ENCODE measurements at regions not wholly inside any gene's neighbourhood (a gene's known extent, or its start where the extent isn't known, plus 50 kb on each side); places are given as distances from the start of the nearest gene placed in this dataset.

DNA sequence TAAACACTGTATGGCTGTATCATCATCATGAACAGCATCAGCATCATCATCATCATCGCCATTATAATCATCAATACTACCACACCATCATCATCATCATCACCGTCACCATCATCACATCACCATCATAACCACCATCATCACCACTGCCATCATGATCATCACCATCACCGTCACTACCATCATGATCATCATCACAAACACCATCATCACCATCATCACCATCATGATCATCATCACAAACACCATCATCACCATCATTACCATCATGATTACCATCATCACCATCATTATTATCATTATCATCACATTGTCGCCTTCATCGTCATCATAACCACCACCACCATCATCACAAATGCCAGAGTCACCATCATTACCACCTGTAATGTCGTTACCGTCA lies 1196.9 kb downstream of the NLGN4X start:
- no peaks in the 10 kb centered on the region for H3K27me3 ChIP-seq (ENCODE audit: insufficient read depth)
- DNase-seq, result no peak
- 11% methylated on average over 7 of the region's 7 CpGs for WGBS (ENCODE audit: low lambda C conversion rate)
- no peaks in the 10 kb centered on the region for H3K9me2 ChIP-seq
- no peak overlapping the region for H2AFZ ChIP-seq (ENCODE audit: low read depth)
- H3K79me2 ChIP-seq (ENCODE audit: insufficient read depth), result no peaks in the 10 kb centered on the region
- no peaks in the 10 kb centered on the region for H3K36me3 ChIP-seq (replicated peaks in 1 of 2; ENCODE audit: control insufficient read depth in 1 of 2, insufficient read depth in 2 of 2, low read length in 1 of 2)
- no peaks in the 10 kb centered on the region for H3F3A ChIP-seq (replicated peaks; ENCODE audit: insufficient read depth)
- no peaks in the 10 kb centered on the region for H3K9me3 ChIP-seq
- ChIA-PET POLR2A (no interaction called here), CTCF (no interaction called here)
- no peak overlapping the region for H3K27ac ChIP-seq (ENCODE audit: low read depth in 2 of 2, low read length in 1 of 2)
- H3K4me2 ChIP-seq, result no peak overlapping the region
- TF ChIP-seq, protein P1, sequence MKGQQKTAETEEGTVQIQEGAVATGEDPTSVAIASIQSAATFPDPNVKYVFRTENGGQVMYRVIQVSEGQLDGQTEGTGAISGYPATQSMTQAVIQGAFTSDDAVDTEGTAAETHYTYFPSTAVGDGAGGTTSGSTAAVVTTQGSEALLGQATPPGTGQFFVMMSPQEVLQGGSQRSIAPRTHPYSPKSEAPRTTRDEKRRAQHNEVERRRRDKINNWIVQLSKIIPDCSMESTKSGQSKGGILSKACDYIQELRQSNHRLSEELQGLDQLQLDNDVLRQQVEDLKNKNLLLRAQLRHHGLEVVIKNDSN (IDR thresholded peaks at IDR 0.05; ENCODE audit: borderline replicate concordance, low read depth), result no peak
- no peak for TF ChIP-seq CHD2 (IDR thresholded peaks at IDR 0.05; ENCODE audit: low read length, partially characterized antibody)
- no peak for TF ChIP-seq EP300 (IDR thresholded peaks at IDR 0.05; ENCODE audit: borderline replicate concordance in 1 of 2, low read depth in 1 of 2, low read length in 1 of 2)
- TF ChIP-seq SIN3A (IDR thresholded peaks at IDR 0.05; ENCODE audit: borderline replicate concordance, low read depth, low read length), result no peak
- TF ChIP-seq RXRA (IDR thresholded peaks at IDR 0.05; ENCODE audit: borderline replicate concordance, low read depth), result no peak
- no peak for TF ChIP-seq RCOR1 (IDR thresholded peaks at IDR 0.05; ENCODE audit: low read length)
- no peak for TF ChIP-seq SMC3 (IDR thresholded peaks at IDR 0.05; ENCODE audit: low read depth, low read length)
- TF ChIP-seq, protein P2, sequence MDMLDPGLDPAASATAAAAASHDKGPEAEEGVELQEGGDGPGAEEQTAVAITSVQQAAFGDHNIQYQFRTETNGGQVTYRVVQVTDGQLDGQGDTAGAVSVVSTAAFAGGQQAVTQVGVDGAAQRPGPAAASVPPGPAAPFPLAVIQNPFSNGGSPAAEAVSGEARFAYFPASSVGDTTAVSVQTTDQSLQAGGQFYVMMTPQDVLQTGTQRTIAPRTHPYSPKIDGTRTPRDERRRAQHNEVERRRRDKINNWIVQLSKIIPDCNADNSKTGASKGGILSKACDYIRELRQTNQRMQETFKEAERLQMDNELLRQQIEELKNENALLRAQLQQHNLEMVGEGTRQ (IDR thresholded peaks at IDR 0.05; ENCODE audit: borderline replicate concordance, low read depth, low read length), result no peak
- no peak overlapping the region for H3K9ac ChIP-seq
- no peak overlapping the region for H3K4me3 ChIP-seq (ENCODE audit: low read depth in 2 of 2, low read length in 1 of 2)
- H3K4me1 ChIP-seq (ENCODE audit: control insufficient read depth in 1 of 2, insufficient read depth in 2 of 2, low read depth in 1 of 2, low read length in 1 of 2), result no peaks in the 10 kb centered on the region
- H4K20me1 ChIP-seq (ENCODE audit: insufficient read depth), result no peaks in the 10 kb centered on the region

DNA sequence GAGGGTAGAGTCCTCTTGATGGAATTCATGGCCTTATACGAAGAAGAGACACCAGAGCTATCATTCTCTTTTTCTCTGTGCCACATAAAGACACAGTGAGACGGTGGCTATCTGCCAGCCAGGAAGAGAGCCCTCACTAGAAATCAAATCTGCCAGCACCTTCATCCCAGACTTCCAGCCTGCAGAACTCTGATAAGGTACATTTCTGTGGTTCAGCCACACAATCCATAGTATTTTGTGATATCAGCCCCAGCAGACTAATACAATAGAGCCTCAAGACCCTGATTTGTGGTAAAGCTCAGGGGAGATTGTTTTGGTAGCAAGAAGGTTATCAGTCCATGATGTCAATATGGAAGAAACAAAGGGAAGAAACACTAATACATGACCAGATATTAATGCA lies 1213.2 kb downstream of the NLGN4X start:
- no peak for DNase-seq
- Histone ChIP-seq H3K79me2 (ENCODE audit: insufficient read depth) (no peaks in the 10 kb centered on the region), H3K27me3 (ENCODE audit: insufficient read depth) (no peaks in the 10 kb centered on the region), H3K4me2 (no peak overlapping the region), H3K27ac (ENCODE audit: low read depth in 2 of 2, low read length in 1 of 2) (no peak overlapping the region), H3K4me3 (ENCODE audit: low read depth in 2 of 2, low read length in 1 of 2) (no peak overlapping the region), H3F3A (replicated peaks; ENCODE audit: insufficient read depth) (no peaks in the 10 kb centered on the region), H3K36me3 (replicated peaks in 1 of 2; ENCODE audit: control insufficient read depth in 1 of 2, insufficient read depth in 2 of 2, low read length in 1 of 2) (no peaks in the 10 kb centered on the region), H2AFZ (ENCODE audit: low read depth) (no peak overlapping the region), H3K9me2 (no peaks in the 10 kb centered on the region), H3K9ac (no peak overlapping the region), H4K20me1 (ENCODE audit: insufficient read depth) (no peaks in the 10 kb centered on the region), H3K9me3 (no peaks in the 10 kb centered on the region), H3K4me1 (ENCODE audit: control insufficient read depth in 1 of 2, insufficient read depth in 2 of 2, low read depth in 1 of 2, low read length in 1 of 2) (no peaks in the 10 kb centered on the region)
- CTCF ChIA-PET, result no interaction called here
- WGBS (ENCODE audit: low lambda C conversion rate), result 11% methylated on average over 2 of the region's 2 CpGs
- POLR2A ChIA-PET, result no interaction called here
- TF ChIP-seq GABPA (IDR thresholded peaks at IDR 0.05; ENCODE audit: low read depth) (no peak), YY1 (IDR thresholded peaks at IDR 0.05; ENCODE audit: low read depth) (no peak), FOSL2 (IDR thresholded peaks at IDR 0.05; ENCODE audit: borderline replicate concordance, low read depth) (no peak), FOXM1 (IDR thresholded peaks at IDR 0.05; ENCODE audit: low read depth) (no peak), JUND (IDR thresholded peaks at IDR 0.05) (no peak), SIN3A (IDR thresholded peaks at IDR 0.05; ENCODE audit: borderline replicate concordance, low read depth, low read length) (no peak), MEF2A (IDR thresholded peaks at IDR 0.05; ENCODE audit: borderline replicate concordance, low read depth) (no peak), MXI1 (IDR thresholded peaks at IDR 0.05; ENCODE audit: low read depth, low read length) (no peak), NFIC (IDR thresholded peaks at IDR 0.05; ENCODE audit: borderline replicate concordance) (no peak), EP300 (IDR thresholded peaks at IDR 0.05; ENCODE audit: borderline replicate concordance in 1 of 2, low read depth in 1 of 2, low read length in 1 of 2) (no peak)
- TF ChIP-seq, protein P3, sequence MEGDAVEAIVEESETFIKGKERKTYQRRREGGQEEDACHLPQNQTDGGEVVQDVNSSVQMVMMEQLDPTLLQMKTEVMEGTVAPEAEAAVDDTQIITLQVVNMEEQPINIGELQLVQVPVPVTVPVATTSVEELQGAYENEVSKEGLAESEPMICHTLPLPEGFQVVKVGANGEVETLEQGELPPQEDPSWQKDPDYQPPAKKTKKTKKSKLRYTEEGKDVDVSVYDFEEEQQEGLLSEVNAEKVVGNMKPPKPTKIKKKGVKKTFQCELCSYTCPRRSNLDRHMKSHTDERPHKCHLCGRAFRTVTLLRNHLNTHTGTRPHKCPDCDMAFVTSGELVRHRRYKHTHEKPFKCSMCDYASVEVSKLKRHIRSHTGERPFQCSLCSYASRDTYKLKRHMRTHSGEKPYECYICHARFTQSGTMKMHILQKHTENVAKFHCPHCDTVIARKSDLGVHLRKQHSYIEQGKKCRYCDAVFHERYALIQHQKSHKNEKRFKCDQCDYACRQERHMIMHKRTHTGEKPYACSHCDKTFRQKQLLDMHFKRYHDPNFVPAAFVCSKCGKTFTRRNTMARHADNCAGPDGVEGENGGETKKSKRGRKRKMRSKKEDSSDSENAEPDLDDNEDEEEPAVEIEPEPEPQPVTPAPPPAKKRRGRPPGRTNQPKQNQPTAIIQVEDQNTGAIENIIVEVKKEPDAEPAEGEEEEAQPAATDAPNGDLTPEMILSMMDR (IDR thresholded peaks at IDR 0.05), result no peak
- TF ChIP-seq, protein P1 (IDR thresholded peaks at IDR 0.05; ENCODE audit: borderline replicate concordance, low read depth), result no peak
- TF ChIP-seq, protein P2 (IDR thresholded peaks at IDR 0.05; ENCODE audit: borderline replicate concordance, low read depth, low read length), result no peak
- TF ChIP-seq, protein P4, sequence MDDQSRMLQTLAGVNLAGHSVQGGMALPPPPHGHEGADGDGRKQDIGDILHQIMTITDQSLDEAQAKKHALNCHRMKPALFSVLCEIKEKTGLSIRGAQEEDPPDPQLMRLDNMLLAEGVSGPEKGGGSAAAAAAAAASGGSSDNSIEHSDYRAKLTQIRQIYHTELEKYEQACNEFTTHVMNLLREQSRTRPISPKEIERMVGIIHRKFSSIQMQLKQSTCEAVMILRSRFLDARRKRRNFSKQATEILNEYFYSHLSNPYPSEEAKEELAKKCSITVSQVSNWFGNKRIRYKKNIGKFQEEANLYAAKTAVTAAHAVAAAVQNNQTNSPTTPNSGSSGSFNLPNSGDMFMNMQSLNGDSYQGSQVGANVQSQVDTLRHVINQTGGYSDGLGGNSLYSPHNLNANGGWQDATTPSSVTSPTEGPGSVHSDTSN (IDR thresholded peaks at IDR 0.05), result no peak

Measured in SK-N-SH (cell line).